Activated CD8-positive, alpha-beta memory T cell treated with anti-CD3 and anti-CD28 coated beads, Interleukin-2, amount 50 U/mL, for 4 hours (primary cell): ENCODE measurements at regions not wholly inside any gene's neighbourhood (a gene's known extent, or its start where the extent isn't known, plus 50 kb on each side); places are given as distances from the start of the nearest gene placed in this dataset.
"Not testable (repeated sequence)": the region's sequence is repeated elsewhere in the genome, so short reads cannot be mapped to it uniquely, and the experiment has no call there.

Experiments used
- DNase-seq: peaks from one replicate; pipeline ENCODE4 v3.0.0-alpha.2; 2020

- no peak for DNase-seq
Observed at GRCh38 chr14:22285991-22286390, 303.0 kb downstream of the DAD1 start.

- no peak for DNase-seq
Observed at GRCh38 chr14:22282949-22283348, 306.1 kb downstream of the DAD1 start.

- DNase-seq, result no peak
Observed at GRCh38 chr14:22282417-22282816, 306.6 kb downstream of the DAD1 start.

DNA sequence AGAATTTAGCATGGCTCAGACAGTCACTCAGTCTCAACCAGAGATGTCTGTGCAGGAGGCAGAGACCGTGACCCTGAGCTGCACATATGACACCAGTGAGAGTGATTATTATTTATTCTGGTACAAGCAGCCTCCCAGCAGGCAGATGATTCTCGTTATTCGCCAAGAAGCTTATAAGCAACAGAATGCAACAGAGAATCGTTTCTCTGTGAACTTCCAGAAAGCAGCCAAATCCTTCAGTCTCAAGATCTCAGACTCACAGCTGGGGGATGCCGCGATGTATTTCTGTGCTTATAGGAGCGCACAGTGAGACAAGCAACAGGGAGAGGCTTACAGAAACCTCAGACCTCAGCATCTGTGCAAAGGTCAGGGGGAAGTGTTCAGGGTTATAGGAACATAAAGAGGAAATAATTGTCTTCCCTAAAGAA, 307.6 kb downstream of the DAD1 start:
- not testable (repeated sequence) for DNase-seq

- DNase-seq, result no peak
Observed at GRCh38 chr14:22280497-22281316, 308.3 kb downstream of the DAD1 start.

GRCh38 chr14:22276913-22277816, 311.9 kb downstream of the DAD1 start:
- DNase-seq, result no peak

DNA sequence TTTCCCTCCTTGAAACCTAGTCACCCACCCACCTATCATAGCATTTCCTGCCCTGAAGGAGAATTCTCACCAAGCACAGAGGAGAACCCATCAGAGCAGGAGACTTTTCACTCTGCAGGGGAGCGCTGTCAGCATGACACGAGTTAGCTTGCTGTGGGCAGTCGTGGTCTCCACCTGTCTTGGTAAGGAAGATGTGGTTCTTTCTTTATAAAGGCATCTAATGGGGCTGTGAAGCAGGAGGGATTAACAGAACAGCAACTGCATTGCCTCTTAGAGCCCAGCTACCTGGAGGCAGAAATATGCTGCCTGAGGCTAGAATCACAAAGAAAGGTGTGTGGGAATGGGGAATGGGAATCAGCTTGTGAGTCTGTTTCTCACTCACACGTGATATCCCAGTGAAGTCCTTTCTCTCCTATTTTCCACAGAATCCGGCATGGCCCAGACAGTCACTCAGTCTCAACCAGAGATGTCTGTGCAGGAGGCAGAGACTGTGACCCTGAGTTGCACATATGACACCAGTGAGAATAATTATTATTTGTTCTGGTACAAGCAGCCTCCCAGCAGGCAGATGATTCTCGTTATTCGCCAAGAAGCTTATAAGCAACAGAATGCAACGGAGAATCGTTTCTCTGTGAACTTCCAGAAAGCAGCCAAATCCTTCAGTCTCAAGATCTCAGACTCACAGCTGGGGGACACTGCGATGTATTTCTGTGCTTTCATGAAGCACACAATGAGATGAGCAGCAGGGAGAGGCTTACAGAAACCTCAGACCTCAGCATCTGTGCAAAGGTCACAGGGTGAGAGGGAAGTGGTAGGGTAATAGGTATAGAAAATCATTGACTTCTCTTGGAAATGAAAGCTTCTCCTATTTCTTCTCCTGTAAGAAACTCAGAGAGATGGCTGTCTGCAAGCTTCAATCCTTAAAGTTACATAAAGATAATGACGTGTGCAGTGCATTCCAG, 316.9 kb downstream of the DAD1 start:
- DNase-seq, result no peak

DNA sequence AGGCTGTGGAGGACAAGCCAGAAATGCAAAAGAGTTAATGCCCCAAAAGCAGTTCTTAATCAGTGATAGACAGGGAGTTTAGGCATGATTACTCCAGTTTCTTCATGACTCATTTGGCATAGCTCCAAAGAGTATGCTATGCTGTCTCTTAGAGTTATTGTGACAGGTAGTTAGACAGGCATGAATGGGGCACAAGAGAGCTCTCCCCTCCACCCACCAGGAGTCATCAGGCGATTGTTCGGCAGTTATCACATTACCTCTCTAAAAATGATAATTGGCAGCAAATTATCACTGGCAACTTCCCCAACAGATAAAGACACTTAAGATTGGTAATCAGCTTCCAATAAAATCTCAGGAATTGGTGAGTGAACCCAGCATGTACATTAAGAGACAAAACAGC, 320.1 kb downstream of the DAD1 start:
- no peak for DNase-seq

GRCh38 chr14:22266683-22267082, 322.3 kb downstream of the DAD1 start:
- no peak for DNase-seq

- DNase-seq, result no peak
Observed at GRCh38 chr14:22266142-22266442, 322.9 kb downstream of the DAD1 start.

- DNase-seq, result no peak
Observed at GRCh38 chr14:22265319-22266141, 323.5 kb downstream of the DAD1 start.

DNA sequence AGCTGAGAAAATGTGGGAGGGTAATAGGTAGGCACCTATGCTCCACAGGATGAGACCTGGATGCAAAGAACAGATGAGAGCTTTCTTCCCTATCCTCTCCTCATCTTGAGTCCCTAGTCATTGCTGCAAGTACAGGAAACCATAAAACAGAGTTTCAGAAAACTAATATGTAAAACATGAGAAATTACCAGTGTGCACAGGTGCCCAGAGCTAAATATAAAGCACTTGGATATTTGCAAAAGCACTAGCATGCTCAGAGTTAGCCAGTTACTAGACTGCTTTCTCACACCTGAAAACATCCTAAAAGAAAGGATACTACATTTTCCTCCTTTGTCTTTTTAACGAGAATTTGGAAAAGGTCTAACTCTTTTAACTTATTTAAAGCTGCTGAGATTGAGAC, 324.3 kb downstream of the DAD1 start:
- DNase-seq, result no peak

GRCh38 chr14:22263961-22264360, 325.1 kb downstream of the DAD1 start:
- no peak for DNase-seq

DNA sequence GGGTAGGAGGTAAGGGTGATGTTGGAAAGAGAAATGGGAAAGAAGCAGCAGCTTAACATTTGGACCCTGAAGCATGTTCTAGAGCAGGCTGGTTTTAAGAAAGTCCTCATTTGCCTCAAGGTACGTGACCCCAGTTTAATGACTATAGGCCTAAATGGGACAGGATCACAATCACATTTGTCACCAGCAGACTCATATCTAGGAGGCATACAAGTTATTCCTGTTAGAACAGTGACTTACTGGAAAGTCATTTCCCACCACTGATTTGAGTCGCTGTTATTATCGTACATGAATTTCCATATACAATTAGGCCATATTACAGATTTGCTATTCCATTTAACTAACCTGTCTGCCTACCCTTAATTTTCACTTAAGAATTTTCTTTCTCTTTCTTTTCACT, 326.1 kb downstream of the DAD1 start:
- no peak for DNase-seq

- no peak for DNase-seq
Observed at GRCh38 chr14:22255017-22255950, 333.7 kb downstream of the DAD1 start.

- DNase-seq, result no peak
Observed at GRCh38 chr14:22252686-22253085, 336.3 kb downstream of the DAD1 start.

- no peak for DNase-seq
Observed at GRCh38 chr14:22251090-22251489, 337.9 kb downstream of the DAD1 start.

DNA sequence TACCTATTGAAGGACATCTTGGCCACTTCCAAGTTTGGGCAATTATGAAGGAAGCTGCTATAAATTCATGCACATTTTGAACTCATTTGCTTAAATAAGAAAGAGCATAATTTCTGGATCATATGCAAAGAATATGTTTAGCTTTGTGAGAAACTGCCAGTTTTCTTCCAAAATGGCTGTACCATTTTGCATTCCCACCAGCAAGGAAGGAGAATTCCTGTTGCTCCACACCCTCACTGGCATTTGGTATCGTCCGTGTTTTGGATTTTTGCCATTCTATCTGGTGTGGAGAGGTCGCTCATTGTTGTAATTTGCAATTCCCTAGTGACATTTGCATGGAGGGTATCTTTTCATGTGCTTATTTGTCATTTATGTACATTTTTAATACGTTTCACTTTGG, 339.3 kb downstream of the DAD1 start:
- DNase-seq, result no peak

DNA sequence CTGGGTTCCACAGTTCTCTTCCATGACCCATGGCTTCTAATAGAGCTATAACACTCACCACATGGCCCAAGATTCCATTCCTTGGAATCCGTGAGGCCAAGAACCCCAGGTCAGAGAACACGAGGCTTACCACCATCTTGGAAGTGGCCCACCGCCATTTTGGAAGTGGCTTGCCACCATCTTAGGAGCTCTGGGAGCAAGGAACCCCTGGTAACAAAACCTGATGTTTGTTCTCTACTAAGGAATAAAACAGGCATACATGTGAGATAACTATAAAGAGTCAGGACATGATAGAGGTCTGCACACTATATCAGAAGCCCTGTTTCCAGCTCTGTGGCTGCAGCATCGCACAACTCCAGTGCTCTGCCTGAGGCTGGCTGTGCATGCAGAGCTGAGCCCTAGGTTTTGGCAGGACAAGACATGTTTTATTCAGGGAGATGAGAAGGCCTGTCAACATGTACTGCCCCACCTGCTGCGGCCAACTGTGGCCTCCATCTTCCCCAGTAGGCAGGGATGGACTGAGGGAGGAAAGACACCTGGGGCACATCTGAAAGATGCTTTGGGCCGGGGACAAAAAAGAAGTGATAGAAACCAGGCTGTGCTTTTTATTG, 344.9 kb downstream of the DAD1 start:
- no peak for DNase-seq

DNA sequence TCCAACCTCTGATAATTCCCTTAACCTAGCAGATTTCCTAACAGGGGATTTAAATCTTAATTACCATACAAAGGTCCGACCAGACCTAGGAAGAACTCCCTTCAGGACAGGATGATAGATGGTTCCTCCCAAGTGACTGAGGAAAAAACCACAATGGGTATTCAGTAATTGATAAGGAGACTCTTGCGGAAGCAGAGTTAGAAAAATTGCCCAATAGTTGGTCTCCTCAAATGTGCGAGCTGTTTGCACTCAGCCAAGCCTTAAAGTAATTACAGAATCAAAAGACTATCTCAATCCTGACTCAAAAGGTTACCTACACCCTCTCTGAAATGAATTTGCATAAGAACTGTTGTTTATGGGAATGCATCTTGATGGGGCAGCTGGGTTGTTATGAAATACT, 350.7 kb downstream of the DAD1 start:
- not testable (repeated sequence) for DNase-seq
